Amniotic epithelial cell (primary cell): ENCODE measurements at regions not wholly inside any gene's neighbourhood (a gene's known extent, or its start where the extent isn't known, plus 50 kb on each side); places are given as distances from the start of the nearest gene placed in this dataset.
"Not testable (repeated sequence)": the region's sequence is repeated elsewhere in the genome, so short reads cannot be mapped to it uniquely, and the experiment has no call there.

ENCODE experiments used
- DNase-seq: peaks from one replicate; pipeline ENCODE4 v3.0.0-alpha.2; 2010; ENCODE audit warnings: low read depth

DNA sequence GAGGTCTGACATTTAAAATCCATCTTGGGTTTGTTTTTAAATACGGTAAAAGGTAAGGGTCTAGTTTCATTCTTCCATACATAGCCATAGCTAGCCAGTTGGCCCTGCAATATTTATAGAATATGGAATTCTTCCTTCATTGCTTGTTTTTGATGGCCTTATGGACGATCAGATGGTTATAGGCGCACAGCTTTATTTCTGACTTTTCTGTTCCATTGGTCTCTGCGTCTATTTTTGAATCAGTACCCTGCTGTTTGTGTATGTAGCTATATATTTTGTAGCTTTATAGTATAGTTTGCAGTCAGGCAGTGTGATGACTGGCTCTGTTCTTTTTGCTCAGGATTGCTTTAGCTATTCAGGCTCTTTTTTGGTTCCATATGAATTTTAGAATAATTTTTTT is 366.8 kb upstream of the MIS18BP1 start:
- DNase-seq: no peak

DNA sequence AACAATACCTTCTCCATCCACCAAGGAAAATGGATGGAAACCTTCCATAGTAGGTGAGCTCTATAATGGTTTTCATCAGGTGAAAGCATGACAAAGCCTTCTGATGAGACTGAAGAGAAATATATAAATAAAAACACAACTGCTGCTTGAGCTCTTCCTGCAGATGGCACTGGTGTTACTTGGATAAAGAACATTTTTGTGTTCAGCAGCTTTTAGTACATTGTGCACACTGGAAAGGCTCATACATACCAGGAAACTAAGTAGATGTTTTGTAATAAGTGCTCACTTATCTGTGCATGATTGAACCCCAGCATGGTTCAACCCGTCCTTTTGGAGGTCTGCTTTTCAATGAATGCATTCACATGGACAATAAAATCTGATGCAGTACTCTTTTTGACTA is 357.3 kb upstream of the MIS18BP1 start:
- DNase-seq: peak; percentile 1

DNA sequence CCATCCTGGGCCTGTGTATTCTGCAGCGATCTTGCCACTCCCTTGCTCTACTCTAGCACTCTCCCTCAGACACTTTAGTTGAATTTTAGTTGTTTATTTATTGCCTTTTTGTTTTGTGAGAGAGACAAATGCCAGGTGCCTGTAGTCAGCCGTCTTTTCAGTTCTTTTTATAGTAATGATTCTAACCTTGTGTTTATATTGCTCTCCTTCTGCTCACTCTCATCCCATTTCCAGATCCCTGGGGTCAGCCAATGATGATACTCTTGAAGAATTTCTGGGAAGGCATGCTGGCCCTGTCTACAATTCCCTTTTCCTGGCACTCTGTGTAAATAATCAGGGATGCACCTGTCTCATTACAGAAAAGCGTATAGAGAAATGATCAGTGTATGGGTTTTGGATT is 334.1 kb upstream of the MIS18BP1 start:
- no peak for DNase-seq

DNA sequence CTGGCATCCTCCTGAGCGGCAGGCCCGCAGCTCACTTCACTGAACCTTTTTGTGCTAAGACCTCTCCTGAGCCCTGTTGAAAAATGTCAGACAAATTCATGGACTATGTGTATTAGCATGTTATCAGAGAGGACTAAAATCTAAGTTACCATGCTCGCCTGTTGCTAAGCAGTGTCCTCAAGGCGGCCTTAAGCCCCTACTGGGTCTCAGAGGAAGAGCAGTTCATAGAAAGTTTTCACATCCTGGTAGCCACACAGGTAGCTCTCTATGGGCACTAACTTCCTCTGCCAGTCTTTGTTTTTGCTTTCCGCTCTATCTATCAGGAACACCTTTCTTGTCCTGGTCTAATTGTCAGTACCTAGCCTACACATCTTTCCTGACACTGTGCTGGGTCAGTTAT is 306.6 kb upstream of the MIS18BP1 start:
- DNase-seq: no peak

DNA sequence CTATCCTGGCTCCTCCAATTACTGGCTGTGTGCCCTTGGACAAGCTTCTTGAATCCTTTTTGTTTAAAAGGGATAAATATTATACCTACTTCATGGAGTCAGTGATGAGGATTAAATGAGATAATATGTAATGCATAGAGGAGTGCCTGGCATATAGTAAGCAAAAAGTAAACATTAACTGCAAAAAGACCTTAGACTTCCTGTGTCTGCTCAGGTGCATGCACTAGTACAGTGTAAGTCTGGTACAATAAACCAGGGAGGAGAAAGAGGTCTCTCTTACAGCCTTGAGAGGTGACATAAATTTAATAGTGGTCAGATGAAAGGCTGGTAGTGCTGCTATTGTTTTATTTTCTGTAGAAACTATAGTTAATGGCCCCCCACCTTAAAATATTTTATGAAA is 305.2 kb upstream of the MIS18BP1 start:
- DNase-seq: no peak

DNA sequence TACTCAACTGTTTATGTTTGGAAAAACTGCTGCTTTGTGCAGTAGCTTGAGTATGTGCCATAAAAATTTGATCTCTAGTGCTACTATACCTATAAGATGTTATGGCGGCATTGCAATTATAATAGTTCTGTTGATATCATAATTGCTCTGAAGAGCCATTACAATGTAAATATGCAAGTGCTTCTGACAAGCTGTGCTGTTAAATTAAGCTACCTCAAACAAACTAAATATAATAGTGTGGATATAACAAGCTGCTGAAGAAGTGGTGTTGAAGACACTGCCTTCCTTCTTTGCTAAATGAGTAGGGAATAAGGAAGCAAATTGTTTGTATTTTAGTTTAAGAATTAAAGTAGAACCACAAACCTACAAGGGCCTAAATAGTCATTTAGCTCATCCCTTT is 301.0 kb upstream of the MIS18BP1 start:
- no peak for DNase-seq

DNA sequence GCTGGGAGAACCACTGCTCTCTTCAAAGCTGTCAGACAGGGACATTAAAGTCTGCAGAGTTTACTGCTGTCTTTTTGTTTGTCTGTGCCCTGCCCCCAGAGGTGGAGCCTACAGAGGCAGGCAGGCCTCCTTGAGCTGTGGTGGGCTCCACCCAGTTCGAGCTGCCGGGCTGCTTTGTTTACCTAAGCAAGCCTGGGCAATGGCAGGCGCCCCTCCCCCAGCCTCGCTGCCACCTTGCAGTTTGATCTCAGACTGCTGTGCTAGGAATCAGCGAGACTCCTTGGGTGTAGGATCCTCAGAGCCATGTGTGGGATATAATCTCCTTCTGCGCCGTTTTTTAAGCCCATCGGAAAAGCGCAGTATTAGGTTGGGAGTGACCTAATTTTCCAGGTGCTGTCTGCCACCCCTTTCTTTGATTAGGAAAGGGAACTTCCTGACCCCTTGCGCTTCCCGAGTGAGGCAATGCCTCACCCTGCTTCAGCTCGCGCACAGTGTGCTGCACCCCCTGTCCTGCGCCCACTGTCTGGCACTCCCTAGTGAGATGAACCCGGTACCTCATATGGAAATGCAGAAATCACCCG is 298.3 kb upstream of the MIS18BP1 start:
- DNase-seq: not testable (repeated sequence)

DNA sequence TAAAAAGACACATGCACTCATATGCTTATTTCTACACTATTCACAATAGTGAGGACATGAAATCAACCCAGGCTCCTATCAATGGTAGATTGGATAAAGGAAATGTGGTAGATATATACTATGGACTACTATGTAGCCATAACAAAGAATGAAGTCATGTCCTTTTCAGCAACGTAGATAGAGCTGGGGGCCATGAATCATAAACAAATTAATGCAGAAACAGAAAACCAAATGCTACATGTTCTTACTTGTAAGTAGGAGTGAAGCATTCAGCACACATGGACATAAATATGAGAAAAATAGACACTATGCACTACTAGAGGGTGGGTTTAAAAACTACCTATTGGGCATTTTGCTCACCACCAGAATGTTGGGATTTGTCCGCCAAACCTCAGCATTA is 278.0 kb upstream of the MIS18BP1 start:
- DNase-seq: no peak

DNA sequence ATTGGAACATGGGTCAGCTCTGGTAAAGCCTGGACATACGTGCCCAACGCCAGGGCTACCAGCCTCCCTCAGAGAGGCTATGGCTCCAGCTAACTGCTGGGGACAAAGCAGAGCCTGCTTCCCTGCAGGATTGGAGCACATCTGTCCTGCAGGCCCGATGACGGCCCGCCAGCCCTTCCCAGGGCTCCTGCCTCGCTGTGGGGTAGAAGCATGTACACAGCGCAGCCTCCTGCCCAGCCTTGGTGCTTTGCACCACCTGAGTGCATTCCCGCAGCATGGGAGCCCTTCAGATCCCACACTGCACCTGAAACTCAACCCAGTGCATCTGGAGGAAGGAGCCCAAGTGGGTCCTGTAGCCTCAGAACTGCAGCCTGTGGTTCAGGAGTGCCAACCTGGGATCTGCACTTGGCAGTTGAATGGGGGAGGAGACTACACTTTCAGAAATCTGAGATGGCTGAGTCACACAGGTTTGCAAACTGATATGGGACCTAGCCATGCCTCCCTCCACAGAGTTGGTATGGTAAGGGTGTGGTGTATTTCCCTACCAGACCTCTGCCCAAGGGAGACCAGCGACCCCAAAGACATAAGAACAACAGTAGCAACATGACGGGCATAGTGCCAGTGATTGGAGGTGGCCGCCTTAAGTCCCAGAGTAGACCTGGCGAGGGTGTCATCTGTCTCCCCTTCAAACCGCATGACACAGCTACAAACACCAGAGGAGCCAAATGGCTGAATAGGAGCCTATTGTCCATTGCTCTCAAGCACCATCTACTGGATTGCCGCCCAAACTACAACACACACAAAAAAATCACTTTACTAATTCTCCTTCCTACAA is 273.9 kb upstream of the MIS18BP1 start:
- no peak for DNase-seq

DNA sequence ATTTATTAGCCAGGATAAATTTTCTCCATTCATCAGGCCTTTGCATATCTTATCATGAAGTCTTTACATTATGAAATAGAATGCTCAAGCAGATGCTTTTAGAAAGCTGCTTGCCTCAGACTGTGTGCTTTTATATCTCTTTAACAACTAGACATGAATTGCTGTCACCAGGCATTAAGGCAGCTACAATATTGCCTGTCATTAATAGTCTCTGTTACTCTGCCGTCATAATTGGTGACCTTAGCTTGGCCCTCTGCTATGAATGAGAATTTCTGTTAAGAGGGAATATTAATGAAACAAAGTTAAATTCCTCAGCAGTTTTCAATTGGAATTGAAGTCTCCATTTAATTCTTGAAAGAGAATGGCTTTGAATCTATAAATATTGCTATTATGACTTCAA is 266.8 kb upstream of the MIS18BP1 start:
- no peak for DNase-seq

DNA sequence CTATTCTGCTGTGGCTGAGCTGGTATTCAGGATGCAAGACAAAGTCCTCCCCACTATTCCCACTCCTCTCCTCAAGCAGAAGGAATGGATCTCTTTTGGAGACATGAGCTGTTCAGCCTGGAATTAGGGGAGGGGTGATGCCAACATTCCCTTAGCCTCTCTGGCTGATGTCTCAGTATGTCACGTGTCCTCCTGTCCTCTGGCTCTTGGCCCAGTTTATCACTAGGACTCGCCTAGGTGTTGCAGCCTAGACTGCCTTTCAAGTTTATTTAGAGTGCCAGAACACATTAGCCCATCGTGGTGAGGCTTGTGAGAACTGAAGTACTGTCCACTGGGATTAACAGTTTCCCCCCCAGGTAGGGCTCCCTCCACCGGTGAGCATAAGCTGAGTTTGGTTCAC is 239.9 kb upstream of the MIS18BP1 start:
- no peak for DNase-seq

DNA sequence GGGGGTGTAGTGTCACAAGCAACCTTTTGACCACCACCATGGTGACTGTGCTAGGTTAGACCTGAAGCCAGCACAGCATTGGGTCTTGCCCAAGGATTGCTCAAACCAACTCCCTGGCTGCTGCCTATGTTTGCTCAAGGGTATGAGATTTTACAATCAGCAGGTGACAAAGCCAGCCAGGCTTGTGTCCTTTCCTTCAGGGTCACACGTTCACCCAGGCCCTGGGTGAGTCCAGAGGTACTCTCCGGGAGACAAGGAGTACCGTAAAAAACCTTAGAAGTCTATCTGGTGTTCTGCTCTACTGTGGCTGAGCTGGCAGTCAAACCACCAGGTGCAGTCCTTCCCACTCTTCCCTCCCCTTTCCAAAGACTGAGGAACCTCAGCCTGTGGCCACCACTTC is 238.9 kb upstream of the MIS18BP1 start:
- DNase-seq: no peak

DNA sequence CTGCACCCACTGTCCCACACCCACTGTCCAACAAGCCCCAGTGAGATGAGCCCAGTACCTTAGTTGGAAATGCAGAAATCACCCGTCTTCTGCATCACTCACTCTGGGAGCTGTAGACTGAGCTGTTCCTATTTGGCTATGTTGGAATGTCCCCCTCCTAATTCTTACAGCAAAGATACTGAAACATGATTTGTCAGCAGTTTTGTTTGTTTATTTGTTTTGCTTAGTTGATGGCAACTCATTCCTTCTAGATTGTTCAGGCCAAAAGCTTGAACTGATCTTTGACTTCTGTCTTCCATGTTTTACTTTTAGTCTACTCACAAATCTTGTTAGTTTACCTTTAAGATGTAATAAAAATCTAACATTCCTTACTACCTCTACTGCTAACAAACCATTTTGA is 233.6 kb upstream of the MIS18BP1 start:
- no peak for DNase-seq

DNA sequence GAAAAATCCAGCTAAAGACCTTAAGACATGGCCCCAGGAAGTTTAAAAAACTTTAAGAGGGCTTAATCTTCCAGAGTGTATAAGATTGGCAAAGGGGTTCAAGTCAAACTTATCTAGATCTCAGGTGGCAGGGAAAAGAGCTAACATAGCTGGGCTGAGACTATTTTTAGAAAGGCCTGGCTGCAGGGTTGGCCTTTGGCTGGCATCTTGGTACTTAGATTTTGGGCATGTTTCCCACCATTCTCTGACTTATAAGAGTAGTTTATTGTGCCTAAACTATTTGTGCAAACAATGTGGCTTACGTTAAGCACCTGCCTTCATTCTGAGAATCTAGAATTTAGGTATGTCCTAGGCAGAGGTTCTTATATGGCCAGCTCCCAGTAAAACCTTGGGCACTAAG is 214.0 kb upstream of the MIS18BP1 start:
- DNase-seq: no peak

DNA sequence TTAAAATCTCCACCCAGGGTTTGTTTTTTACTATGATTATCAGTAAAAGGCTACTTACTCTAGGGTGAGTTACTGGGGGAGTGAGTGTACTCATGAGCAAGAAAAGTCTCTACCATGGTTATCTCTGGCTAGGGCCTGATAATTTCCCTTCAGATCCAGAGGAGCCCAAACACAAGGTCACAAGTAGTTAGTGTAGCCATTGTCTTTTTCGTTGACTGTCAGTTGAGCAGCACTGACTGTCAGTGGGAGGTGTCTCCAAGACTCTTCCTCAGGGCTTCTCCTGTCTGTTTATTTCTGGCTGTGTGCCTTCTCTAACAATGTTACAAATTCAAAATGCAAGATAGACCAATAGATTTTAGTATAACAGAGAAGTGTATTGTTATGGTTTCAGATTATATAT is 181.2 kb upstream of the MIS18BP1 start:
- DNase-seq: no peak

DNA sequence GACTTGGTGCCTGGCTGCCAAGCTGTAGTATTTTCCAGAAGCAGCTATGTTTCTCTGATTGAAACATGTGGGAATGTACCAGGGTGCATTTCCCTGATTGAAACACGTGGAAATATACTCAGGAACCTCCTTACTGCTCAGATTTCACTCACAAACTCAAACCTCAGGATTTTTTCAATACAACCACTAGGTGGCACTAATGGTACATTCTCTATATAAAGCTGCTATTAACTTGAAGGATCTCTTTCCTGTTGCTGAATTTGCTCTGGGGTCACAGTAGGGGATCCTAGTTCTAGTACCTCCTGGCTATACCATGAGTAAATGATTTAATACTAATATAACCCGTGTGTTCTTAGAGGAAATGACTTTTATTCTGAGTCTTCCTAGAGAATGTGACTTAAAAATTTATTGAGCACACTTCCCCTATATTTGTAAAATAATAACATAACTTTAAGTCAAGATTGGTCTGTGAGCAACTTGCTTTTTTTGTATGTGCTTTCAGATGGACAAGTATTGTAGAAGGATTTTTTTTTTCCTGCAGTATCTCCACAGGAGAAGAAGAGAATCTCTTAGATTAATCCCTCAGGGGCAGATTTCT is 173.8 kb upstream of the MIS18BP1 start:
- DNase-seq: peak; percentile 32

DNA sequence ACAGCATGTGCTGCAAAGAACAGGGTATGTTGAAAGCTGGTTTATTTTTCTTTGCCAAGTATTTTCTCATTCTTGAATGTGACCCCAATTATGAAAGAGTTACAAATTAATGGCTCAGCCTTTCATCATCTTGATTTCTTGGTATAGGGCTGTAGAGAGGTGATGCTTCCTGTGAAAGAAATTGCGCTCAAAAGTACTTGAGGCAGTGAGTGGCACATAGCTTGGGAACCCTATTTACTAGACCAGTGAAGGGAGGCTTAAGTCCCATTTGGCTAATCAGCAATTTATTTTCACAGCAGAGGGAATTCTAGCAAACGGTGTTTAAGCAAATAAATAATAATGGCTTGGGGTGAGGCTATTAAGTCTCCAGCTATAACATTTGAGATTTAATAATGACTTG is 153.9 kb upstream of the MIS18BP1 start:
- DNase-seq: no peak

DNA sequence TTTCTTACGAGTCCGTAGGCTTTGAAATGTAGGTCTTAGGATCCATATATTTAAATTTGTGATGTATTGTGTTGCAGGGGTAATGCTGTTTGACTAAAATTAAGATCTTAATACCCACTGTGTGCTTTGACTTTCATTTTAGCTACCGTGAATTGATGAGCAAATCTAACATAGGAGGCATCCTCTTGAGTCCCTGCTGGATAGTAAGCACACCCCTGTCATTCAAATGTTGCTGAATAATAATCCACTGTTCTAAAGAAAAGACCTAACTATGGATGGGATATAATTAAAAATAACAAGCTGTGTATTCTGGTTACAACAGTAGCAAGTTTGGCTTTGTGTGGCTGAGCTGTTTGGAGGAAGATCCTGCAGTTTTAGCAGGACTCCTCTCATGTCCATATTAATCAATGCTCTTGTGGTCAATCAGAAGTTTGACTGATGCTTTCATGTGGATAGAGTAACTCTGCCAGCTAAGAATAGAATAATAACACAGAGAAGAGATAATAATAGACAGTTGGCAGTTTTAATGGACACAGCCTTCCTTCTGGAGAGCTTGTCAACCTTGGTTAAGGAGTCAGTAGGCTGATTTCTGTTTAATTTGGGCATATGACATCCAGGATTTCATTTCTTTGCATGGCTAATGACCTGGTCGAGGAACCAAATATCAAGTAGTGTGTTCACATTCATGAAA is 148.1 kb upstream of the MIS18BP1 start:
- no peak for DNase-seq

DNA sequence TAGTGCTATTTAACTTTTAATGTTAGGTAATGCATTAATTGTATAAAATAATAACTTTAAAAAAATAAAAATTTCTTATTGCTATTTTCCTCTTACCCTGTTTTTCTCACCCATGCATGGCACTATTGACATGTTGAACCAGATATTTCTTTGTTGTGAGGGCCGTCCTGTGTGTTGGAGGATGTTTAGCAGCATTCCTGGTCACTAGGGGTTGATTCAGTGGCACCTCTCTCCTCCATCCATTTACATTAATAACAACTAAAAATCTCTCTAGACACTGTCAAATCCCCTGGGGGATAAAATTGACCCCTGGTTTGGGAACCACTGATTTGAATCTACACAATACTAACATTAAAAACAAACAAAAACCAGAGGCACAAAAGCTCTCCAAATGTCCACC is 147.5 kb upstream of the MIS18BP1 start:
- no peak for DNase-seq

DNA sequence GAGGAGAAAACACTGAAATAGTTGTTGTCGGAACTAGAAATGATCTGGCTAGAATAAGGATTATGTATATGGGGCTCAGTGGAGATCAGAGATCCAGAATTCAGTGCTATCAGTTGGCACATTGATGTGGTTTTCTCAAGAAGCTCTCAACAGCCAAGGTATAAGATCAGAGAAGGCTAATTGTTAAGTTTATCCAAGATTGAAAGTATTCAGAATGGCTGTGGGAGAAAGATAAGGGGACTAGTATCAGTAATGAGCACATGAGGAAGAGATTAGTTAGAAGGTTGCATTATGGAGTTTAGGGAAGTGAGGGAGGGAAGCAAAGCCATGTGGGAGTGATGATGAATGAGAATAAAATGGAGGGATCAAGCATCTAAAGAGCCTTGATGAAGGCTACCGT is 128.1 kb upstream of the MIS18BP1 start:
- DNase-seq: no peak

DNA sequence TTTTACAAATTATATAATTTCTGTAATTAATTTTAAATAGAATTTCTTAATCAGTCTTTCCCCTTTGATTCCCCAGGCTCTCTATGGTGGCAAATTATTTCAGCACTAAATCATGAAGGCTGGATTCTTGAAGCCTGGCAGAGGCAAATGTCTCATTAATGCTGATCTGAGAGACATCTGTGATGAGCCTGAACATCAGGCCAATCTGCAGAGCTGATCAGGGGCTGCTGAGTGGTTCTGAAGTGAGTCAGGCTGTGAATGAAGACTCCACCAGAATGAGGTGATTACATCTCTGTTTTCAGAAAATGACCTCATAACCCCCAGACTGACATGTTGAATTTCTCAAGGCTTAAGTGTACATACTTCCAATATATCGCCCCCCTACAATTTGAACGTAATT is 124.2 kb upstream of the MIS18BP1 start:
- DNase-seq: no peak

DNA sequence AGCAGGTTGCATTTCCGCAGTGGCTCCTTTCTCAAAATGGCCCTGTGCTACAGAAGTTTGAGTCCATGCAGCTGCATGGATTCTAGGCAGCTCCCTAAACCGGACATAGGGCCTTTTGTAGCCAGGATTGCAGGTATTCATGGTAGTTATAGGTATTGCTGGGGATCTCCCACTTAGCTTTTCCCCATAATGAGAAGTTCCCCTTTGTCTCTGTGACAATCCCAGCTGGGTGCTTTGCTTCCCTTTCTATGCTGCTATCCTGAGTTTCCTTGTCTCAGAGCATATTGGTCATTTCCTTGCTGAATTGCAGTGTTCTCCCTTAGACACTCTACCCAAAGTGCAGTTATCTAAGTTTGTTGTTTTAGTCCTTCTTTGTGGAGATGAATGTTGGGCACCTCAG is 120.9 kb upstream of the MIS18BP1 start:
- DNase-seq: no peak

DNA sequence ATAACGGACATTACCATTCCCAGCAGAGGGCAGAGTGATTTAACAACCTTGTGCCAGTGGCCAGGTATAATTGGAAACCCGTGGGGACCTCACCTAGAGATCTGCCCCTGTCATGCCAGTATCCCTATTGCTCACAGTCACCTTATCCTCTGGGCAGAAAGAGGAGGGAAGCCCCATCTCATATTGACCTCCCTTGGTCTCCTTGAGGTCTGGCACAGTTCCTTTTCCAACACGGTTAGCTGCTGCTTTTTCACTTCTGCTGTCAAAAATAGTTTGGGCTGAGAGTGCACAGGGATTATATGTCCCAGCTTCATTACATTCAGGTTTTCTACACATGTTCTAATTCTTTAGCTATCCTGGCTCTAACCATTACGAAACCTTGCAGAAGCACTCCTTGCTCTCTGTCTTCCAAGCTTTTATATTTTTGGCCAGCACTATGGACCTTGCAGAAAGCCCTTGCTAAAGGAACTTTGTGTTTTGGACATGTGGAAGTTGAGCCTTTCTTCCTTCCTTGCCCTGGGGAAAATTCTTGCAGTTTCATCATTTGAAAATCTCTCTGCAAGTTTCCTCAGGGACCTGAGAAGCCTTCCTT is 111.7 kb upstream of the MIS18BP1 start:
- no peak for DNase-seq
